Spleen (tissue), 7 donors: ENCODE measurements at regions not wholly inside any gene's neighbourhood (a gene's known extent, or its start where the extent isn't known, plus 50 kb on each side); places are given as distances from the start of the nearest gene placed in this dataset.

Experiments used
- CTCF ChIP-seq, 11 experiments: fragments of 200-600 bp in 7 of 11; fragments of 450-650 bp in 4 of 11; sonication (generic) in 4 of 11; IDR thresholded peaks in 8 of 11; conservative IDR thresholded peaks in 3 of 11; 1 replicate in 7 of 11; 2 replicates in 4 of 11; pipeline versions ENCODE4 v1.4.0 to v1.8.0; 2016 to 2021; ENCODE audit warnings: antibody characterized with exemption in 11 of 11, inconsistent platforms in 4 of 11, mild to moderate bottlenecking in 1 of 11
- POLR2A ChIP-seq, 3 donors: fragments of 450-650 bp; IDR thresholded peaks; one replicate each; pipeline ENCODE4 v1.5.1; 2017; ENCODE audit warnings: antibody characterized with exemption in 3 of 3, mild to moderate bottlenecking in 1 of 3
- donor health status: DM: no; HTN: no; CAD: no; lungs with moderate emphysema.
- donor health status: DM: no; HTN: no; CAD: no.
- donor health status: DM: no; HTN: no; CAD: no.

- TF ChIP-seq CTCF (IDR thresholded peaks at IDR 0.05 in 8 of 11, conservative IDR thresholded peaks at IDR 0.05 in 3 of 11) = no peak
- no peak for TF ChIP-seq POLR2A (IDR thresholded peaks at IDR 0.05)
Measured at GRCh38 chr5:79901631-79902030, 89.4 kb downstream of the MTX3 start.
